Colonic mucosa (tissue), 4 donors: ENCODE measurements at regions not wholly inside any gene's neighbourhood (a gene's known extent, or its start where the extent isn't known, plus 50 kb on each side); places are given as distances from the start of the nearest gene placed in this dataset.

Experiments
- DNase-seq: peaks from one replicate; pipeline ENCODE4 v3.0.0-alpha.2; 2020
- H3K27ac ChIP-seq: fragments of 200-600 bp; one replicate; pipeline ENCODE4 v1.8.0; 2021
- H3K27me3 ChIP-seq: fragments of 200-600 bp; one replicate; pipeline ENCODE4 v1.8.0; 2021
- H3K36me3 ChIP-seq: fragments of 200-600 bp; one replicate; pipeline ENCODE4 v1.8.0; 2021
- H3K4me1 ChIP-seq: fragments of 200-600 bp; one replicate; pipeline ENCODE4 v1.8.0; 2021; ENCODE audit warnings: mild to moderate bottlenecking
- H3K4me3 ChIP-seq: fragments of 200-600 bp; one replicate; pipeline ENCODE4 v1.8.0; 2021
- H3K9ac ChIP-seq, 2 donors: one replicate each; pipeline ENCODE4 v1.7.0; 2013; ENCODE audit warnings: control low read depth in 2 of 2, low read depth in 2 of 2, low read length in 2 of 2
- H3K9me3 ChIP-seq: fragments of 200-600 bp; one replicate; pipeline ENCODE4 v1.8.0; 2021
- intact Hi-C: fragments of 100-400 bp; cut with DNase I; formaldehyde crosslinking; loops from one replicate; pipeline ENCODE4 v1.14.1; 2022
- TF ChIP-seq, protein P1 (sequence below): fragments of 200-600 bp; IDR thresholded peaks from one replicate; pipeline ENCODE4 v1.8.0; 2022; ENCODE audit warnings: antibody characterized with exemption, mild to moderate bottlenecking
- donor health status: healthy.
- donor health status: DM: no; HTN: no; CAD: no.
- donor health status: DM: no; HTN: no; CAD: no.

DNA sequence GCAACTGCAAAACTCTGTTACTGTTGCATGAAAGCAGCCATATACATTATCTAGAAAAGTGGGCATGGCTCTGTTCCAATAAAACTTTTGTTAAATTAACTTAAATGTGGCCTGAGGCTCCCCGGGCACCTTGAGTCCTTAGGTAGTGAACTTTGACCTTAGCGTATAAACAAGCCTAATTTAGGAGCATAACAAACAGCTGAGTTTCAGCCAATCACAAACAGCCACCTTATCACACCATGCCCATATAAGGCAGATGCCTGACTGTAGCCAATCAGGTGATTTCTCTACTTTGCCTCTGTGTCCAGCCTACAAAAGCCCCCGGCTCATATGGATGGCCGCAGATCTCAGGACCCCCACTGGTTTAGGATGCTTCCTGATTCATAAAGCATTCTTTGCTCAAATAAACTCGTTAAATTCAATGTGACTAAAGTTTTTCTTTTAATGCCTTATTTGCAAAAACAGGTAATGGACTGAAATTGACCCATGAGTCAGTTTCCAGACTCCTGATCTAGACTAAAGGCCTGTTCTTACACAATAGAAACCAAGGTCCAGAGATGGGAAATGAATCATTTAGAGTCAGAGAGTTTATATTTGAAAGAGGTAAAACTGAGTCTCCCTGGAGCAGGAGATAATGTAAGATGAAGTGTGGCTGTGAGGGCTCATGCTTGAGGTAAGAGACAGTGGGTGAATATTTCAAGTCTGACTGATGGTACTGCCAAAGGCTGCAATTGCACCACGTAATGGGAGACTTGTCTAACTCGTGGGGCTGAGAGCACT is 130.2 kb downstream of the FGF9 start:
- DNase-seq, result no peak
- Histone ChIP-seq H3K9me3 (no peaks in the 10 kb centered on the region), H3K27me3 (no peaks in the 10 kb centered on the region), H3K27ac (no peak overlapping the region), H3K4me3 (no peak overlapping the region), H3K4me1 (no peaks in the 10 kb centered on the region), H3K36me3 (no peaks in the 10 kb centered on the region), H3K9ac (no peak overlapping the region)
- TF ChIP-seq, protein P1, sequence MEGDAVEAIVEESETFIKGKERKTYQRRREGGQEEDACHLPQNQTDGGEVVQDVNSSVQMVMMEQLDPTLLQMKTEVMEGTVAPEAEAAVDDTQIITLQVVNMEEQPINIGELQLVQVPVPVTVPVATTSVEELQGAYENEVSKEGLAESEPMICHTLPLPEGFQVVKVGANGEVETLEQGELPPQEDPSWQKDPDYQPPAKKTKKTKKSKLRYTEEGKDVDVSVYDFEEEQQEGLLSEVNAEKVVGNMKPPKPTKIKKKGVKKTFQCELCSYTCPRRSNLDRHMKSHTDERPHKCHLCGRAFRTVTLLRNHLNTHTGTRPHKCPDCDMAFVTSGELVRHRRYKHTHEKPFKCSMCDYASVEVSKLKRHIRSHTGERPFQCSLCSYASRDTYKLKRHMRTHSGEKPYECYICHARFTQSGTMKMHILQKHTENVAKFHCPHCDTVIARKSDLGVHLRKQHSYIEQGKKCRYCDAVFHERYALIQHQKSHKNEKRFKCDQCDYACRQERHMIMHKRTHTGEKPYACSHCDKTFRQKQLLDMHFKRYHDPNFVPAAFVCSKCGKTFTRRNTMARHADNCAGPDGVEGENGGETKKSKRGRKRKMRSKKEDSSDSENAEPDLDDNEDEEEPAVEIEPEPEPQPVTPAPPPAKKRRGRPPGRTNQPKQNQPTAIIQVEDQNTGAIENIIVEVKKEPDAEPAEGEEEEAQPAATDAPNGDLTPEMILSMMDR, result no peak
- intact Hi-C loops, result no loop called here

DNA sequence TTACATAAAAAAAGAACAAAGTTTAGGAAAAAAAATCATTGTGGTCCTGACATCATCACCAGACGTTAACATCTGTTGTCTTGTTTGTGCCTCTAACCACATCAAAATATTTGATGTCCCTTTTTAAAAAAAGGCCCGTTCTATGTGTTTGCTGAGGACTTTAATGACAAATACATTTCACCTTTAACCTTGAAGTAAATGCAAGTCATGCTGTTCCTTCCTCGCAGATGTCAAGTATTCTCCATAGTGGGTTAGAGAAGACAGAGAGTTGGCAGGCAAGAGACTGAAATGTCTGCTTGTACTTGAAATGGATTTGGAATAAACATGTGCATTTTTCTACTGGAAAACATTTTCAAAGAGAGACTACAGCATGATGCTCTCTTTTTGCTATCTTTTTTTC is 134.9 kb downstream of the FGF9 start:
- TF ChIP-seq, protein P1, result no peak
- no peaks in the 10 kb centered on the region for H3K36me3 ChIP-seq
- no peak overlapping the region for H3K27ac ChIP-seq
- intact Hi-C loops, result no loop called here
- no peaks in the 10 kb centered on the region for H3K9me3 ChIP-seq
- H3K27me3 ChIP-seq, result no peaks in the 10 kb centered on the region
- no peak for DNase-seq
- no peaks in the 10 kb centered on the region for H3K4me1 ChIP-seq
- no peak overlapping the region for H3K4me3 ChIP-seq
- H3K9ac ChIP-seq, result no peak overlapping the region

DNA sequence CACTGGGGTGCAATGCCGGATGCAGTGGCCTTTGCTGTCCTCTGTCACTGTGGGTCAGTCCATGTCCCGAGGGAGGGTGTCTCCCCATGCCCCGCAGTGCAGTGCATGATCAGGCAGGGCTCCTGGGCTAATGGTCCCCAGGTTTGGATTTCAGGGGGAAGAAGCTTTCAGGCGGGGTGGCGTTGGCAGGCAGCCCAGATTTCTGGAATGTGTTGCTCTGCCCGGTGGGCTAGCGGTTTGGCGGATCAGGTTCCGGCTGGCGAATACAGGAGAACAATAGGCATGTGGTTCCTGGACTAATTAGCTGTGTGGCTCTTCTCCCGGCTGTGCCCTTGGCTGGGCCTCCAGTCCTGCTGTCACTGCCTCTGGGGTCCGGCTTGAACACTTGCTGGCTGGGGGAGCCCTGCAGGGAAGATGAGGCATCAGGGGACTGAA is 141.3 kb downstream of the FGF9 start:
- no peaks in the 10 kb centered on the region for H3K36me3 ChIP-seq
- H3K9ac ChIP-seq, result no peak overlapping the region
- no peaks in the 10 kb centered on the region for H3K27me3 ChIP-seq
- TF ChIP-seq, protein P1, result no peak
- no peaks in the 10 kb centered on the region for H3K4me1 ChIP-seq
- no peaks in the 10 kb centered on the region for H3K9me3 ChIP-seq
- no peak overlapping the region for H3K4me3 ChIP-seq
- intact Hi-C loops, result no loop called here
- DNase-seq, result no peak
- H3K27ac ChIP-seq, result no peak overlapping the region

DNA sequence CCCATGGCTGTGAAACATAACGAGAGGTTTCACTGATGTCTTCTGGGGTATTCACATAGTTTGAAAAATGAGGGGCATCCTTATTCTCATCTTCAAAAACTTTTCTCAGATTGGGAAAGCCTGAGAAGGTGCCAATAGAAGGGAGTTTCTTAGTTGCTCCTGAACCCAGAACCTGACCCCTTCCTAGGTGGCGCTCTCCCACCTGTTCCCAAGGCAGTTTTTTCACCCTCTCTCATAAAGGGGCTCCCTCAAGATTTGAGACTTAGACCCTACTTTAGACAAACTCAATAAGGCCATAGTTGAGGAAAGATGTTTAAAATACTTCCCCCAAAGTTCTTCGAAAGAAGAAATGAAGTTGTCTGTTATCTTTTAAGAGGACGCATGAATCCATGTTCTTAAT is 142.2 kb downstream of the FGF9 start:
- no peak overlapping the region for H3K9ac ChIP-seq
- H3K36me3 ChIP-seq, result no peaks in the 10 kb centered on the region
- H3K27ac ChIP-seq, result no peak overlapping the region
- no peaks in the 10 kb centered on the region for H3K4me1 ChIP-seq
- no peak for DNase-seq
- TF ChIP-seq, protein P1, result no peak
- H3K4me3 ChIP-seq, result no peak overlapping the region
- no peaks in the 10 kb centered on the region for H3K27me3 ChIP-seq
- H3K9me3 ChIP-seq, result no peaks in the 10 kb centered on the region
- intact Hi-C loops, result no loop called here

DNA sequence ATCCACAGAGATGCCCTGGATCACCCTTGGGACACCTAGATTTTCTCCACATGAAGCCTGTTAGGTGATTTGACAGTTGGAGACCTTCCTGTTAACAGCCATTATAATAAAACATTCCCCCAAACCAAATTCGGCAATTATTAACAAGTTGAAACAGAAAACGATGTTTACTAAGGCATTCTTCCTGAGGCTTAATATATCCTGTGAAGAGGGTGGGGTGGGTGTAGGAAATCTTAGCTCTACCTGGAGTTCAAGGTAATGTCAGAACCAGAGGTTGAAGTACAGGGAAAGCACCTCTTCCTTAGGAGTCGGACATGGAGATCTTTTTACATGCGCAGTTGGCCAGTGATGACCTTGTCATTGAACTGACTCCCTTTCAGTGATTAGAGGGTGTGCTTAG is 143.0 kb downstream of the FGF9 start:
- no peaks in the 10 kb centered on the region for H3K9me3 ChIP-seq
- no peaks in the 10 kb centered on the region for H3K36me3 ChIP-seq
- H3K4me3 ChIP-seq, result no peak overlapping the region
- intact Hi-C loops, result no loop called here
- no peak overlapping the region for H3K9ac ChIP-seq
- no peaks in the 10 kb centered on the region for H3K4me1 ChIP-seq
- TF ChIP-seq, protein P1, result no peak
- H3K27ac ChIP-seq, result no peak overlapping the region
- no peak for DNase-seq
- no peaks in the 10 kb centered on the region for H3K27me3 ChIP-seq
